Colonic mucosa (tissue), 4 donors: ENCODE measurements at regions not wholly inside any gene's neighbourhood (a gene's known extent, or its start where the extent isn't known, plus 50 kb on each side); places are given as distances from the start of the nearest gene placed in this dataset.
A peak's percentile ranks its signal among the peaks of the same experiment; 100 is the strongest.

Source experiments
- DNase-seq: peaks from one replicate; pipeline ENCODE4 v3.0.0-alpha.2; 2020
- H3K27ac ChIP-seq: fragments of 200-600 bp; one replicate; pipeline ENCODE4 v1.8.0; 2021
- H3K27me3 ChIP-seq: fragments of 200-600 bp; one replicate; pipeline ENCODE4 v1.8.0; 2021
- H3K36me3 ChIP-seq: fragments of 200-600 bp; one replicate; pipeline ENCODE4 v1.8.0; 2021
- H3K4me1 ChIP-seq: fragments of 200-600 bp; one replicate; pipeline ENCODE4 v1.8.0; 2021; ENCODE audit warnings: mild to moderate bottlenecking
- H3K4me3 ChIP-seq: fragments of 200-600 bp; one replicate; pipeline ENCODE4 v1.8.0; 2021
- H3K9ac ChIP-seq, 2 donors: one replicate each; pipeline ENCODE4 v1.7.0; 2013; ENCODE audit warnings: control low read depth in 2 of 2, low read depth in 2 of 2, low read length in 2 of 2
- H3K9me3 ChIP-seq: fragments of 200-600 bp; one replicate; pipeline ENCODE4 v1.8.0; 2021
- intact Hi-C: fragments of 100-400 bp; cut with DNase I; formaldehyde crosslinking; loops from one replicate; pipeline ENCODE4 v1.14.1; 2022
- TF ChIP-seq, protein P1 (sequence below): fragments of 200-600 bp; IDR thresholded peaks from one replicate; pipeline ENCODE4 v1.8.0; 2022; ENCODE audit warnings: antibody characterized with exemption, mild to moderate bottlenecking
- donor health status: healthy.
- donor health status: DM: no; HTN: no; CAD: no.
- donor health status: DM: no; HTN: no; CAD: no.

DNA sequence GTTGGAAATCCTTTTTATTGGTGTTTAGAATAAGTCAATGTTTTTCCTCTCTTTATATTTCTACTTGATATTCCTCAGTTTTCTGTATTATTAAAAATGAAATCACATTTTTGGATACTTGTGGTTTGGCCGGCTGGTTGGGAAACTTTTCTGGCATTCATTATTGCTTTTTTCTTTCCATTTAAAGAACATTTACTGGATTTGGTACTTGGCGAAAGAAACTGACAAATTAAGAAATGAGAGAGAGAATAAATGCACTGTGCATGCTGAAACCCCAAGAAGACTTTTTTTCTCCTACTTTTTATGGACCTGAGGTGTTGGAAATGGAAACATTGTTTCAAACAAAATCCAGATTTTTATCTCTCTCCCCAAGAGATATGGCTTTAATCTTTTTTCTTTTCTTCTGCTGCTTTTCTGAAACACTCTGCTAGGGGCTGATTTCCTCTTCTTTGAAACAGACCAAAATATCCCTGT lies 128.4 kb downstream of the SNX18 start:
- intact Hi-C loops, result no loop called here
- Histone ChIP-seq H3K9ac (no peak overlapping the region), H3K27ac (peak overlapping the region; percentile 61), H3K36me3 (no peaks in the 10 kb centered on the region), H3K4me3 (no peak overlapping the region), H3K9me3 (no peaks in the 10 kb centered on the region), H3K4me1 (no peaks in the 10 kb centered on the region), H3K27me3 (no peaks in the 10 kb centered on the region)
- TF ChIP-seq, protein P1, sequence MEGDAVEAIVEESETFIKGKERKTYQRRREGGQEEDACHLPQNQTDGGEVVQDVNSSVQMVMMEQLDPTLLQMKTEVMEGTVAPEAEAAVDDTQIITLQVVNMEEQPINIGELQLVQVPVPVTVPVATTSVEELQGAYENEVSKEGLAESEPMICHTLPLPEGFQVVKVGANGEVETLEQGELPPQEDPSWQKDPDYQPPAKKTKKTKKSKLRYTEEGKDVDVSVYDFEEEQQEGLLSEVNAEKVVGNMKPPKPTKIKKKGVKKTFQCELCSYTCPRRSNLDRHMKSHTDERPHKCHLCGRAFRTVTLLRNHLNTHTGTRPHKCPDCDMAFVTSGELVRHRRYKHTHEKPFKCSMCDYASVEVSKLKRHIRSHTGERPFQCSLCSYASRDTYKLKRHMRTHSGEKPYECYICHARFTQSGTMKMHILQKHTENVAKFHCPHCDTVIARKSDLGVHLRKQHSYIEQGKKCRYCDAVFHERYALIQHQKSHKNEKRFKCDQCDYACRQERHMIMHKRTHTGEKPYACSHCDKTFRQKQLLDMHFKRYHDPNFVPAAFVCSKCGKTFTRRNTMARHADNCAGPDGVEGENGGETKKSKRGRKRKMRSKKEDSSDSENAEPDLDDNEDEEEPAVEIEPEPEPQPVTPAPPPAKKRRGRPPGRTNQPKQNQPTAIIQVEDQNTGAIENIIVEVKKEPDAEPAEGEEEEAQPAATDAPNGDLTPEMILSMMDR, result no peak
- no peak for DNase-seq

DNA sequence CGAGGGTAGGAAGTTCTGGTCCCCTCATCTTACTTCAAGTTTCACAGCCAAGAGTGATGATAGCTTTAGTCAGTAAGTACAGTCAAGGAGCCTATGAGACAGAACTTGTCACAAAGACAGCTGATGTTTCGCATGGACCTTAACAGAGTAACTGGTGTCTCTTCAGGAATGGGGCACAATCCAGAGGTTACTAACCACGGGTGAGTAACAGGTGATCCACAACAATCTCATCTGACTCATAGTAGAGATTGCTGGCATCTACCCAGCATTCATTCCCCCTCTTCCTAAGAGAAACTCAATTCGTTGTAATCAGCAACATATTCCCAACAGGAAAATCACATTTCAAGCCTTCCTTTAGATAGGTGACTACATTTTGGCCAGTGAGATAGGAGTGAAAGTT lies 126.7 kb downstream of the SNX18 start:
- Histone ChIP-seq H3K9ac (no peak overlapping the region), H3K36me3 (no peaks in the 10 kb centered on the region), H3K4me1 (no peaks in the 10 kb centered on the region), H3K27me3 (no peaks in the 10 kb centered on the region), H3K27ac (no peak overlapping the region), H3K4me3 (no peak overlapping the region), H3K9me3 (no peaks in the 10 kb centered on the region)
- no peak for DNase-seq
- TF ChIP-seq, protein P1, result no peak
- intact Hi-C loops, result no loop called here

DNA sequence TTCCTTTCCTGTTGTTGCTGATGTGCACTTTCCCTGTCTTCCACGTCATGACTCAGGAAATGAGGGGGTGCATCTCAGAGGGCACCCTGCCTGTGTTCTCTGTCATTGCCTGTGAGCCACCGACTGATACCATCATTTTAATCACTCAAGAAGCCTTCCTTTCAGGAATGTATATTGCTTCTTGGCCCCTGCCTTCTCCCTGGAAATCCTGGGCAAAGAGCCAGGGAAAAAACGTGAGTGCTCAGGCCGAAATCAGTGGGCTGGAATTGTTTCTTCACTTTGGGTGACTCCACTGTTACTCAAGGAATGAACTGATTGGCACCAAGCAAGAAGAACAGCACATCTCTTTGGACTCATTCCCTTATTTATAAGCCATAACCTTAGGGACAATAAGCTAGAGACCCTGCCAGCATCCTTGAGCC lies 126.1 kb downstream of the SNX18 start:
- no peaks in the 10 kb centered on the region for H3K36me3 ChIP-seq
- DNase-seq, result no peak
- no peak overlapping the region for H3K27ac ChIP-seq
- H3K4me3 ChIP-seq, result no peak overlapping the region
- H3K27me3 ChIP-seq, result no peaks in the 10 kb centered on the region
- H3K9ac ChIP-seq, result no peak overlapping the region
- TF ChIP-seq, protein P1, result no peak
- H3K9me3 ChIP-seq, result no peaks in the 10 kb centered on the region
- intact Hi-C loops, result no loop called here
- H3K4me1 ChIP-seq, result no peaks in the 10 kb centered on the region

DNA sequence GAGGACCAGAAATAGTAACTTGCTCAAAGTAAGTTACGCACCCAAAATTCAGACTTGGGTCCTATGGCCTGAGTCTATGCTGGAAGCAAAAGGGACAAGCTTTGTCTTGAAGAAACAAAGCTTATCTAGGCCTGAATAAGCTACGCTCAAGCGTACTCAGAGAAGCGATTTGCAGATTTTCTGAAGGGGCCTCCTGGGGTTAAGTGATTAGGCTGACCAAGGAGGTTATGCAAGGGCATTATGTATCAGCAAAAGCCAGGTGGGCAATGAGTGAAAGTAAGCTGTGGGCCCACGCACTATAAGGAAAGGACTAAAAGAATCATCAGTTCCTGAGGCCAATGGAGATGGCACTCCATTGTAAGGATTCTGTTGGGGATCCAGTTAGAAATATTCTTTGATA lies 122.1 kb downstream of the SNX18 start:
- Histone ChIP-seq H3K9ac (no peak overlapping the region), H3K27me3 (no peaks in the 10 kb centered on the region), H3K4me3 (no peak overlapping the region), H3K36me3 (no peaks in the 10 kb centered on the region), H3K27ac (no peak overlapping the region), H3K9me3 (no peaks in the 10 kb centered on the region), H3K4me1 (no peaks in the 10 kb centered on the region)
- DNase-seq, result no peak
- intact Hi-C loops, result no loop called here
- TF ChIP-seq, protein P1, result no peak

DNA sequence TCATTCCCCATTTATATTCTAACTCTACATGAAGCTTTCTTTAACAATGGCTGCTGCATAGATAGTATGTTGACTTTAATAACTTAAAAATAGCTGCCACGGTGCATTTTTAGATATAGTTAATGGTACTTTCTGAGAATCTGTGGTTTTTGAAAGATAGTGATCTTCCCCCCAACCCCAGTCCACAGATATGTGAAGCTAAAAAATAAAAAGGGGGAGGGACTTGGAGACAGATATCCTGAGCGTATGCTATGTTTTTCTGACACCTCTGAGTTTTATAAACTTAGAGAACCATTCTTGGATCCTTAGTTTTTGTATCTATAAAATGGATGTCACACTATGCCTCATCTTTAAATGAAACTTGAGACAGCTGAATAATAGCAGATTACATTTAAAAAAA lies 120.5 kb downstream of the SNX18 start:
- DNase-seq, result no peak

More for the DNA sequence above, 120.5 kb downstream of the SNX18 start:
- Histone ChIP-seq H3K4me3 (no peak overlapping the region), H3K9me3 (no peaks in the 10 kb centered on the region), H3K4me1 (no peaks in the 10 kb centered on the region), H3K27me3 (no peaks in the 10 kb centered on the region), H3K36me3 (no peaks in the 10 kb centered on the region), H3K9ac (no peak overlapping the region), H3K27ac (no peak overlapping the region)
- intact Hi-C loops, result no loop called here
- TF ChIP-seq, protein P1, result no peak
